Activated CD8-positive, alpha-beta memory T cell treated with anti-CD3 and anti-CD28 coated beads, Interleukin-2, amount 50 U/mL, for 48 hours (primary cell): ENCODE measurements at regions not wholly inside any gene's neighbourhood (a gene's known extent, or its start where the extent isn't known, plus 50 kb on each side); places are given as distances from the start of the nearest gene placed in this dataset.
"Not testable (repeated sequence)": the region's sequence is repeated elsewhere in the genome, so short reads cannot be mapped to it uniquely, and the experiment has no call there.

Experiments used
- DNase-seq: peaks from one replicate; pipeline ENCODE4 v3.0.0-alpha.2; 2020

DNA sequence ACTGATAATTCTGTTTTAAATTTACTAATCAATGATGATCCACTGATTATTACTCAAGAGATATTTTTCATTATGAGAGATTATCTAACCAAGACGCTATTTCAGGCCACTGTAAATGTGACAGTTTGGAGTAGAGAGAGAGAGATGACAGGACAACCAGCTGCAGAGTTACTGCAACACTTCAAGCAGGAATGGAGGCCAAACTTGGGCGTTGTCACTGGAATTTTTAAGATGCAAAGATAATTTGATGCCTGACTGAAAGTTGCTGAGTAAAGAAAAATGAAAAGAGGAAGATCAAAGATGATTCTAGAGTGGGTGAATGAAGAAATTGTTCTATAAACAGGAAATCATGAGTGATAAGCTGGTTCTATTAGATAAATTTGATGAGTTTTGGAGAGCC, 1302.1 kb upstream of the TMEFF2 start:
- no peak for DNase-seq

DNA sequence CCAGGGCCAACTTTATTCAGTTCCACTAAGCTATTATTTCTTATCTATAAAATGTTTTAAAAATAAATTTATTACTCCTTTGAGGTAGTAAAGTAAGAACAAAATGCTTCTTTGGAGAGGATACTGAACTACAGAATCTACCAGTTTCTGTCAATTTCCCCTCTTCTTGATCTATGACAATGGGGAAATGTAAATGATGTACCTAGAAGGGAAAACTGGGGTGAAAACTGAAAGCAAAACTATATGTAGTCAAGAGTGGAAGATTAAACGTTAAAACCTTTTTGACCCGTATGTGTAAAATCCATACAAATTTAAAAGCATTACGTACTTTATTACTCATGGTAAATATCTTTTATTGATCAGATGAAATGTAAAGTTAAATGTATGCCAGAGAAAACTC, 1287.8 kb upstream of the TMEFF2 start:
- DNase-seq: no peak

DNA sequence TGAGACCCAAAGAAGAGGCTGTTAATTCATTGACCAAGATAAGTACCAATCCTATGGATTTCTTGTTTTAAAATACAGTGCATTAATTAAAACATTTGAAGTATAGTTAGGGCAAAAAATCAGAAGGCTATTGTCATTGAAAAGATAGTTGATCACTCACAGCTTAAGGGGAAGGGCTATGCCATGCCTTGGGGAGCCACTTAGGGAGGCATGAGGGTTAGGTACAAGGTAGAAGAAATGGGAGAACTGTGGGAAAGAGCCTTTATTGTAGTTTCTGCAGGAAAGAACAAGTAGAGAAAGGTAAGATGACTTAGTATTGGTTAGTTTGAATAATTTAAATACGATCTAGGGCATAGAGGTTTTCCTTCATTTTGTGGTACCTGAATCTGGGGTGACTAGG, 1285.5 kb upstream of the TMEFF2 start:
- no peak for DNase-seq

DNA sequence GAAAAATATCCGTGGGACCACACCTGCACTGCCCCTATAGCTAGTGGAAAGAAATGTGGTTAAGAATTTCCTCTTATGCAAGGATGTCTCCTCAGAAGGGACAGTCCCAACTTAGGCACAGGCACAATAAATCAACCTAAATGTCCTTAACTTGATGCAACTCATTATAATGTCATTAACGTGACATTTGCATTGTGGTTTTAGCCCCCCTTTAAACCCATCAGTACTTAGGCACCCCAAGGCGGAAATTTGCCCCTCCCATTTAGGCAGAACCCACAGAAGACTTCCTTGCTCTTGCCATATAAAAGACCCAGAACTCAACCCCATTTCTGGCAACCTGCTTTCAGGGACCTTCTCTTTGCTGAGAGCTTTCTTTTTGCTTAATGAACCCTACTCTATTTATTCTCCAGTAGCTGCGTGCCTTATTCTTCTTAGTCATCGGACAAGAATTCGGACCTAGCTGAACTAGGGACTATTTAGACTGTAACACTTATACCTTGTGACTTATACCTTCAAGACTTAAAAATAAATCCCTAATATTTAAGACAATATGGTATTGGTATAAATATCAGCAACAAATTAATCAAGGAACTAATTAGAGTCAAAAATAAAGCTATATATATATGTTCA, 1281.6 kb upstream of the TMEFF2 start:
- DNase-seq: no peak

- no peak for DNase-seq
These were observed 1280.3 kb upstream of the TMEFF2 start for GRCh38 chr2:193475038-193475437.

DNA sequence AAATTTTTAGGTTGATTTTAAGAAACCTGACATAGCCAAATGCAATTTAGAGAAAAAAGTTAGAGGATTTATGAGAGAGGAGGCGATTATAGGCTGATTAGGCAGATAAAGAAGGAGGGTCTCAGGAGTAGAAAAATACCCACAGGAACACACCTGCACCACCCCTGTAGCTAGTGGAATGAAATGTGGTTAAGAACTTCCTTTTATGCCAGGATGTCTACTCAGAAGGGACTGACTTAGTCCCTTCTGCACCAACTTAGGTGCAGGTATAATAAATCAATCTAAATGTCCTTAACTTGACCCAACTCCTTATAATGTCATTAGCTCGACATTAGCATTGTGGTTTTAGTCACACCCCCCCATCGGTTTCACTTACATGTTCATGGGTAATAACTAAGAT, 1274.5 kb upstream of the TMEFF2 start:
- DNase-seq: no peak

- DNase-seq: no peak
These were observed 1272.7 kb upstream of the TMEFF2 start for GRCh38 chr2:193467276-193467987.

- no peak for DNase-seq
These were observed 1268.3 kb upstream of the TMEFF2 start for GRCh38 chr2:193463011-193463410.

DNA sequence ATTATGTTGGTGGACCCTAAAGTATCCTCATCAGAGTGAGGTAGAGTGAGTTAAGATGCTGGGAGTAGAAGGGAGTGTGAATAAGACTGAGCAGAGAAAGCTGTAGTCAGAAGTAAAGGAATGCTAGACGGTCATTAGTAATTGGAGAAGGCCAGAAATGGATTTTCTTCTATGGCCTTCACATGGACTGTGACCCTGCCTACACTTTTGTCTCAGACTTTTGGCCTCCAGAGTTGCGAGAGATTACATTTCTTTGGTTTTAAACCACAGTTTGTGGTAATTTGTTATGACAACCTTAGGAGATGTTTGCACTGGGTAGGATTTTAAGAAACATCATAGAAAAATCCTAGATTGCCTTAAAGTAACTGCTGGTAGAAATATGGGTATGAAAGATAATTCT, 1267.7 kb upstream of the TMEFF2 start:
- DNase-seq: no peak

- DNase-seq: no peak
These were observed 1266.8 kb upstream of the TMEFF2 start for GRCh38 chr2:193461431-193461934.

DNA sequence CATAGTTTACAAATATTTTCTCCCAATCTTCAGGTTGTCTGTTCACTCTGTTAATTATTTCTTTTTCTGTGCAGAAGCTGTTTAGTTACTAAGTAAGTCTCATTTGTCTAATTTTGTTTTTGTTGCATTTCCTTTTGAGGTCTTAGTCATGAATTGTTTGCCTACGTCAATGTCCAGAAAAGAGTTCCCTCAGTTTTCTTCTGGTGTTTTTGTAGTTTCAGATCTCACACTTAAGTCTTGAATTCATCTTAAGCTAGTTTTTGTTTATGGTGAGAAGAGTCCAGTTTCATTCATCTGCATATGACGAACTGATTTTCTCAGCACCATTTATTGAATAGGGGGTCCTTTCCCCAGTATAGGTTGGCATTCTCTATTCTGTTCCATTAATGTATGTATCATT, 1252.2 kb upstream of the TMEFF2 start:
- DNase-seq: no peak

GRCh38 chr2:193442293-193442692, 1247.6 kb upstream of the TMEFF2 start:
- no peak for DNase-seq

- no peak for DNase-seq
These were observed 1233.6 kb upstream of the TMEFF2 start for GRCh38 chr2:193428336-193428818.

- DNase-seq: not testable (repeated sequence)
These were observed 1217.6 kb upstream of the TMEFF2 start for GRCh38 chr2:193412368-193412767.

GRCh38 chr2:193409951-193410350, 1215.2 kb upstream of the TMEFF2 start:
- no peak for DNase-seq

DNA sequence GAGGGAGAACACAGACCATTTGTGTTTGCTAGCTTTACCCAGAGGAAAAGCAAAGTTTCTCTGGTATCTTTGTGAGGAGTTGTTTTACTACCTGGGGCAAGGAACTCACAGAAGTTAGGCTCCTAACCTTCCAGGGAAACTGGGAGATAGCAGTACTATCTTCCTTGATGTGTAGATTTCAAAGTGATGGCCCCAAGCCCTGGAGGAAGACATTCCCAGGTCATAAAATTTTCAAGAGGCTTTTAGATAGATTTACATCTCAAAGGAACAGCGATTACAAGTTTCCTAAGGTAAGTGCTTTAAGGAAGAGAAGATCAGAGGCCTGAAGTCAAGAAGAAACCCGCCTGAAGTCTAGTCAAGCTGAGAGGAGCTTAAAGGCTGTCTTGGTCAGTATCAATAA, 1187.8 kb upstream of the TMEFF2 start:
- no peak for DNase-seq

GRCh38 chr2:193377789-193378188, 1183.1 kb upstream of the TMEFF2 start:
- DNase-seq: no peak

GRCh38 chr2:193373120-193373519, 1178.4 kb upstream of the TMEFF2 start:
- no peak for DNase-seq

DNA sequence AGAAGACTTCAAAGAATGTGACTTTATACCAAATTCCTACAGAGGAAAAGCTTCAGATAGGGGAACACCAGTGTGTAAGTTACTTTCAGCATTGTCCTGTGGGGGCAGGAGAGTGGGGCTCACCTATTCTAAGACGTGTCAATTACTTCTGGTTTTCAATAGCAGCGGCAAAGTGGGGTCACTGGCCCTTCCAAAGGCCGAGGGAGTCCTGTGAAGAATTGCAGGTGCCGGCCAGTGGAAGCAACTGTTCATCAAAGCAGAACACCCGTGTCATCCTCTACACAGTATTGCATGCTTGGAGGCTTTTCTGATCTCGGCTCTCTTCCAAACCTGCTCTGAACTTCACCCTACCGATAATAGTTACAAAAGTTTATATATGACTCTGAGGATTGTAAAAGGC, 1176.5 kb upstream of the TMEFF2 start:
- no peak for DNase-seq

- DNase-seq: no peak
These were observed 1173.9 kb upstream of the TMEFF2 start for GRCh38 chr2:193368615-193369014.

DNA sequence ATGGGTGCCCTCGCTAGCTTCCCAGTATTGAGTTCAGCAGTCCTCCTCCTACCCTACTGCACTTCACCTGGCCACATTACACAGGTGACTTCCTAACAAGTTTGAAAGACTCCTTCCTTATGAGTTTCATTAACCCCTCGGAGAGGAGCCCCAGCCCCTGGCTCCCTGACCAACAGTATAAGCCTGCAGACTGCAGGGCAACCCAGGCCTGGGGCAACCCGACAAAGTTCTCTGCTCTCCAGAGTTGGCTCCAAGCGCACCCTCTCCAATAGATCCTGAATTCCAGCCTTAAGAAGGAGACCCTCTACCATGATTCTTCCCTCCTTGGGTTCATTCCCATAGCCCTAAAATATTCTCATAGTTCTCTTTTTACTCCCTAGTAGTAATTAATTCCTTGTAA, 1162.8 kb upstream of the TMEFF2 start:
- no peak for DNase-seq

DNA sequence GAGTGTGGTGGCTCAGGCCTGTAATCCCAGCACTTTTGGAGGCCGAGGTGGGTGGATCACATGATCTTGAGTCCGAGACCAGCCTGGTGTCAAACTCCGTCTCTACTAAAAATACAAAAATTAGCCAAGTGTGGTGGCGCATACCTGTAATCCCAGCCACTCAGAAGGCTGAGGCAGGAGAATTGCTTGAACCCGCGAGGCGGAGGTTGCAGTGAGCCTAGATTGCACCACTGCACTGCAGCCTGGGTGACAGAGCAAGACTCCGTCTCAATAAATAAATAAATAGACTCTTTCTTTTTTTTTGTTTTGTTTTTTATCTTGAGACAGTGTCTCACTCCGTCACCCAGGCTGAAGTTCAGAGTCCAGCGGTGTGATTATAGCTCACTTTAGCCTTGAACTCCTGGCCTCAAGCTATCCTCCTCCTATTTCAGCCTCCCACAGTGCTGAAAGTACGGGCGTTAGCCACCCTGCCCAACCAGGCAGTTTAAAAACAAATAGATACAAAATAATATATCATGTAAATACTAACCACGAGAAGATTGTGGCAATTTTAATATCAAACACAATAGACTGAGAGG, 1158.0 kb upstream of the TMEFF2 start:
- not testable (repeated sequence) for DNase-seq

GRCh38 chr2:193350509-193350908, 1155.8 kb upstream of the TMEFF2 start:
- no peak for DNase-seq

- DNase-seq: no peak
These were observed 1154.9 kb upstream of the TMEFF2 start for GRCh38 chr2:193349642-193350041.
